ENCODE measurements at regions not wholly inside any gene's neighbourhood (a gene's known extent, or its start where the extent isn't known, plus 50 kb on each side); places are given as distances from the start of the nearest gene placed in this dataset.

DNA sequence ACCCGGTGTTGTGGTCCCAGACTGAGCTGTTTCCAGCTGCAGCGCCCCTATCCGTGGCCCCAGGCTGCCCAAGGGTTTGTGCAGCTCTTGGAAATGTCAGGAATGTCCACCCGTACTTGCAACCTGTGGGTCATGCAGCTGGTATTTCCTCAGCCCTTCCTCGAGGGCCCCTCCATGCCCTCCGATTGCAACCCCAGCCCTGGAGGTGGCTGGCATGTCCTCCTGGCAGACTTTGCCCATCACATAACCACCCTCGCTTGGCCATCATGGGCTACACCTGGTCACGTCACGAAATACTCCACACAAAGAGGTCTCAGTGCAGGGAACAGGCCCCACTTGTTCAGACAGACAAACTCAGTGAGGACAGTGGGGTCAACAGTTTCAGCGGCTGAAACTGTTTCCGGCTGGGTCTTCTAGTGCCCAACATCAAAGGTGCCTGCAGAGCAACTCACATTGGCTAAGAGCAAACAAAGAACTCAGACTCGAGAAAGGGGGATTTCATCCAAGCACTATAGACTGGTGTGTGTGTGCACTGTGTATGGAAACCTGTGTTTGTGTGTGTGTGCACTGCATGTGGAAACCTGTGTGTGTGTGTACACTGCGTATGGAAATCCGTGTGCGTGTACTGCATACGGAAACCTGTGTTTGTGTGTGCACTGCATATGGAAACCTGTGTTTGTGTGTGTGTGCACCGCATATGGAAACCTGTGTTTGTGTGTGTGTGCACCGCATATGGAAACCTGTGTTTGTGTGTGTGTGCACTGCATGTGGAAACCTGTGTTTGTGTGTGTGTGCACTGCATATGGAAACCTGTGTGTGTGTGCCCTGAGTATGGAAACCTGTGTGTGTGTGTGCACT lies 72.8 kb upstream of the CCND1 start:
- no peaks in the 10 kb centered on the region for H3K27me3 ChIP-seq
- TF ChIP-seq POLR2A (IDR thresholded peaks at IDR 0.05) (no peak), CTCF (IDR thresholded peaks at IDR 0.05) (no peak)
- H3K36me3 ChIP-seq = no peaks in the 10 kb centered on the region
- no peaks in the 10 kb centered on the region for H3K4me1 ChIP-seq
- H3K27ac ChIP-seq = no peak overlapping the region
- intact Hi-C loops (cut with DNase I) = no loop called here
- 80 to 92% (median 86%) methylated on average over 16 to 18 of the region's 18 CpGs for WGBS, 4 donors
- peaks cover 0 to 3% (median 0%) of the 10 kb centered on the region in 12 donors for H3K9me3 ChIP-seq
- H3K4me3 ChIP-seq = no peak overlapping the region
- DNase-seq (no peak), ATAC-seq (no peak)

GRCh38 chr11:69568809-69569097 lies 72.2 kb upstream of the CCND1 start:
- Histone ChIP-seq H3K9me3 (peaks cover 0 to 3% (median 0%) of the 10 kb centered on the region in 12 donors), H3K27me3 (no peaks in the 10 kb centered on the region), H3K36me3 (no peaks in the 10 kb centered on the region), H3K4me3 (no peak overlapping the region), H3K4me1 (no peaks in the 10 kb centered on the region), H3K27ac (no peak overlapping the region)
- TF ChIP-seq CTCF (IDR thresholded peaks at IDR 0.05) = no peak
- no peak for TF ChIP-seq POLR2A (IDR thresholded peaks at IDR 0.05)
- ATAC-seq = no peak
- no peak for DNase-seq
- WGBS, 4 donors = 46 to 92% (median 70%) methylated on average over 4 of the region's 4 CpGs
- intact Hi-C loops (cut with DNase I) = no loop called here

DNA sequence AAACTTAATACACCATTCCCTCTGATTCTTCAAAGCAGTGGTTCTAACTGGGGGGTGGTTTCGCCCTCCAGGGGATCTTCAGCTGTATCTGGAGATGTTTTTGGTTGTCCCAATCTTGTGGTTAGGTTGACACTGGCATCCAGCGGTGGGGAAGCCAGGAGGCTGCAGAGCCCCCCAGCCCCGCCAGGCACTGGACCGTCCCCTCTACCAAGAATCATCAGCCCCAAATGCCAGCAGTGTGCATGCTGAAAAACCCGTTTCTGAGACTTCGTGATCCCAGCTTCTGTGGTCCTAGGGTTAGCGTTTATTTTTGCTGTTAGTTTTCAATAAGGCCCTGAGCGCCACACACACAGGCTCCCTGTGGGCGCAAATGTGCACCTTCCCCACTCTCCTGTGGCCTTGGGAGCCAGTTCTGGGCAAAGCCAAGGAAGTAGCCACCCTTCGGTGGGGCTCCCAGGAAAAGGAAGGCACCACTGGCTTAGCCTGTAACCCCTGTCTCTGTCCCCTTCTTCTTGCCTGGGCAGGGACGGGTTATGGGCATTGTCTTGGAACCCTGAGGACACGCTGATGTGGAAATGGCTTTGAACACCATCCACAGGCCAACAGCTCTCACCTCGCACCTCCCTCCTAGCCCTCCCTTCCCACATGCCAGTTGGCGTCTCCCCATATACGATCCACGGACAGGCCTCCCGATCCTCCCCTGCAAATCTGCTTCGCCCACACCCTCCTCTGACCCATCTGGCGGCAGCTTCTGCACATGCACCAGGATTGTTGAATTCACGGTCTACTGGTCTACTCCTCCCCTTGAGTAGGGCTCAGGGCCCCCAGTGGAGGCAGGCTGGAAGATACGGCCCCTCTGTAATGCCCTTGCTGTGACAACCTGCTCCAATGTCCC lies 71.4 kb upstream of the CCND1 start:
- TF ChIP-seq CTCF (IDR thresholded peaks at IDR 0.05) (no peak), POLR2A (IDR thresholded peaks at IDR 0.05) (no peak)
- Histone ChIP-seq H3K36me3 (no peaks in the 10 kb centered on the region), H3K27ac (no peak overlapping the region), H3K4me1 (no peaks in the 10 kb centered on the region), H3K27me3 (no peaks in the 10 kb centered on the region), H3K4me3 (no peak overlapping the region), H3K9me3 (peaks cover 0 to 3% (median 0%) of the 10 kb centered on the region in 12 donors)
- DNase-seq (no peak), ATAC-seq (no peak)
- intact Hi-C loops (cut with DNase I) = no loop called here
- WGBS, 4 donors = 93 to 97% (median 94%) methylated on average over 20 to 21 of the region's 21 CpGs

DNA sequence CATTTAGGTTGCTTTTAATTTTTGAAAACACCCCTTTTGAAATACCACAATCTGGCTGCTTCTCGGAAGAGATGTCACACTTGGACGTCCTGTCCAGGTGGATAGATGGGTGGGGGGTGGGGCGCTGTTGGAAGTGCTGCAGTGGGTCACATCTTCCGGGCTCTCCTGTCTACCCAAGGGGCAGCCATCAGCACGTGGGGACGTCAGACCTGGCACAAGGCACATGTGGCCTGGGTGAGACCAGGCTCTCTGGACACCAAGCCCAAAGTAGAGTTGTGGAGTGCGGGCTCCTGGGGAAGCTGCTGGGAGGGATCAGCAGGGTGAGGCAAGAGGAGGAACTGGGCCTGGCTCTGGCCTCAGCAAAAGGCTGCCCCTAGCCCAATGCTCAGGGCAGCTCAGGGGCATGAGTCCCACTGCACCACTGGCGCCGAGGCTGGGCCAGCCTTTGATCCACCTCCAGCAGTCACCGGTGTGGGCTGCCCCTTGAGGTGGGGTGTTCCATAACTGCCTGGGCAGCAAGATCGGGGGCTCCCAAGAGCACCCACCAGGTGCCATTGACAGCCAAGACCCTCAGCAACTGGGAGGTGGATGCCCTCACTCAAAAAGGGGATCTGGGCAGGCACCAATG lies 68.6 kb upstream of the CCND1 start:
- no peaks in the 10 kb centered on the region for H3K36me3 ChIP-seq
- DNase-seq (no peak), ATAC-seq (no peak)
- intact Hi-C loops (cut with DNase I) = no loop called here
- H3K27me3 ChIP-seq = no peaks in the 10 kb centered on the region
- H3K4me3 ChIP-seq = no peak overlapping the region
- WGBS, 4 donors = 92 to 94% (median 93%) methylated on average over 6 to 11 of the region's 11 CpGs
- H3K9me3 ChIP-seq = no peaks in the 10 kb centered on the region
- H3K4me1 ChIP-seq = peaks cover 0 to 13% (median 1%) of the 10 kb centered on the region in 12 donors
- no peak overlapping the region for H3K27ac ChIP-seq
- TF ChIP-seq CTCF (IDR thresholded peaks at IDR 0.05) (no peak), POLR2A (IDR thresholded peaks at IDR 0.05) (no peak)
